GM21717 (cell line): ENCODE measurements at regions not wholly inside any gene's neighbourhood (a gene's known extent, or its start where the extent isn't known, plus 50 kb on each side); places are given as distances from the start of the nearest gene placed in this dataset.

Experiments used
- ATAC-seq: cut with Tn5 transposase; IDR thresholded peaks from one replicate; pipeline ENCODE4 v1.9.1; 2021; ENCODE audit warnings: mild to moderate bottlenecking, moderate library complexity; ENCODE audit not compliant: unreplicated experiment

- ATAC-seq, result no peak
These were observed 336.5 kb downstream of the TMEM135 start for GRCh38 chr11:87374038-87374807.
